ENCODE measurements at regions not wholly inside any gene's neighbourhood (a gene's known extent, or its start where the extent isn't known, plus 50 kb on each side); places are given as distances from the start of the nearest gene placed in this dataset.
"Not testable (repeated sequence)": the region's sequence is repeated elsewhere in the genome, so short reads cannot be mapped to it uniquely, and the experiment has no call there.

GRCh38 chr22:25460682-25461081 lies 103.8 kb upstream of the GRK3 start:
- TF ChIP-seq YY1 (IDR thresholded peaks at IDR 0.05; ENCODE audit: insufficient read depth, insufficient read length); ZNF274 (IDR thresholded peaks at IDR 0.05; ENCODE audit: low read depth, low read length): not testable (repeated sequence)

Measured in NT2/D1 (cell line).